Small intestine (tissue), 7 donors: ENCODE measurements at regions not wholly inside any gene's neighbourhood (a gene's known extent, or its start where the extent isn't known, plus 50 kb on each side); places are given as distances from the start of the nearest gene placed in this dataset.

Experiments
- DNase-seq, 2 donors: peaks; one replicate each; pipeline versions ENCODE4 v3.0.0 to v3.0.0-alpha.2; 2013
- FAIRE-seq: peaks from 2 replicates; lab custom pipeline; 2012; peaks lifted over from hg19 to GRCh38; lab: Jason Lieb, UNC
- H3K27ac ChIP-seq, 3 donors: one replicate each; pipeline ENCODE4 v1.5.1; 2013; ENCODE audit warnings: low read length in 2 of 3, mild to moderate bottlenecking in 2 of 3, control low read depth in 1 of 3, inconsistent platforms in 1 of 3, low read depth in 1 of 3, moderate library complexity in 1 of 3
- H3K27me3 ChIP-seq, 3 donors: one replicate each; pipeline ENCODE4 v1.6.1; 2013; ENCODE audit warnings: low read length in 3 of 3, inconsistent platforms in 1 of 3; ENCODE audit not compliant: control insufficient read depth in 3 of 3, insufficient read depth in 3 of 3
- H3K36me3 ChIP-seq, 3 donors: one replicate each; pipeline ENCODE4 v1.6.1; 2013; ENCODE audit warnings: low read length in 3 of 3, inconsistent platforms in 1 of 3, low read depth in 1 of 3, mild to moderate bottlenecking in 1 of 3, moderate library complexity in 1 of 3; ENCODE audit not compliant: control insufficient read depth in 3 of 3, insufficient read depth in 2 of 3
- H3K4me1 ChIP-seq, 3 donors: one replicate each; pipeline ENCODE4 v1.6.1; 2013; ENCODE audit warnings: low read length in 2 of 3, inconsistent platforms in 1 of 3, low read depth in 1 of 3, mild to moderate bottlenecking in 1 of 3, moderate library complexity in 1 of 3; ENCODE audit not compliant: control insufficient read depth in 3 of 3, insufficient read depth in 2 of 3
- H3K4me3 ChIP-seq, 3 donors: one replicate each; pipeline ENCODE4 v1.5.1; 2013; ENCODE audit warnings: low read length in 3 of 3, control low read depth in 1 of 3, inconsistent platforms in 1 of 3, low read depth in 1 of 3, mild to moderate bottlenecking in 1 of 3, moderate library complexity in 1 of 3
- H3K9me3 ChIP-seq, 2 donors: one replicate each; pipeline ENCODE4 v1.6.1; 2013; ENCODE audit warnings: low read depth in 1 of 2, low read length in 1 of 2; ENCODE audit not compliant: control insufficient read depth in 2 of 2, insufficient read depth in 1 of 2
- WGBS, 3 donors: extraction: QIAGEN DNeasy Blood & Tissue Kit; methylation state at CpG; one replicate each; pipeline ENCODE4 v1.1.7; 2013; 5-methylcytosine and 5-hydroxymethylcytosine counted together
- donor health status: healthy with polysubstance abuse.
- donor health status: control.
- donor health status: control.
- donor health status: Bipolar disorder and iron deficiency.
- donor health status: healthy.

DNA sequence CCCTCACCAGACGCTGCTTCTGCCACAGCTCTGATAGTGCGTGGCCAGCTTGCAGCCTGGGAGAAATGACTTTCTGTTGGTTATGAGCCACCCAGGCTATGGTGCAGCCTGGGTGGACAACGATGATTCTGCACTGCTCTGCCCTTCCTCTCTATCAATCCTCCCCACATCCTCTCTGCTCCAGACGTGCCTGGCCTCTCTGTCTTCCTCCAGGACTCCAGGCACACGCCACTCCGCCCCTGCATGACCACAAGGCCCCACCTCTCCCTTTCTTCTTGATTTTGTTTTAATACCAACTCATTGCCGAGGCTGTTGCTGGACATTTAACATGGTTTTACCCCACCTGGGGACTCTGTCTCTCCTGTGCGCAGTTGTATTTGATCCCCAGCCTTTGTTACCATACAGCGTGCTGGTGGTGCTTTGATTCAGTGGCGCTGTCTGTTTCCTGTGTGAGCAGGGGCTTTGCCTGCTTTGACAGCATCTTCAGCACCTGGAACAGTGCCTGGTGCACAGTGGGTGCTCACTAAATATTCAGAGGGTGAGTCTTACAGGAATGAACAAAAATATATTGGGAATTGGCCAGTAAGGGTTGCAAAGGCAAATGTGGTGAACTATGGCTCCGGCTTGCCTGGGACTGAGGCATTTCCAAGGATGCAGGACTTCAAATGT lies 280.9 kb downstream of the CDH26 start:
- FAIRE-seq (no peak), DNase-seq (no peak)
- Histone ChIP-seq H3K4me1 (no peaks in the 10 kb centered on the region), H3K9me3 (no peaks in the 10 kb centered on the region), H3K36me3 (no peaks in the 10 kb centered on the region), H3K4me3 (no peak overlapping the region), H3K27me3 (peaks cover 0 to 2% (median 0%) of the 10 kb centered on the region in 3 donors), H3K27ac (no peak overlapping the region)
- 69 to 77% (median 73%) methylated on average over 10 to 11 of the region's 11 CpGs for WGBS, 3 donors

DNA sequence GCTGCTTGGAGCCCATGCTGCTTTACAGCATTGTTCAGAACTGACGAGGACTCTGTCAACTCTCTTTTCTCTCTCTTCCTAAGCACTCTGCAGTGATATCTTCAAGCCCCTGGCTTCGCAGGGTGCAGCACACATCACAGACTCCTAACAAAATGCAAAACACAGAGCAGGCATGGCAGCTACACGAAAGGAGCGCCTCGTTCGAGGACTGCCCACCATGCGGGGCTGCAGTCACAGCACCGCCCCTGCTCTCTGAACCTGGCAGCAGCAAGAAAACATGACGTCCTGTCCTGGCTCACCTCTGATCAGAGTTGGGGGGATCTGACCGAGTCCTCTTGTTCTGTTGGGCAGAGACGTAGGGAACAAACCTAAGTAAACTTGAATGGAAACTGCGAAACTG lies 281.7 kb downstream of the CDH26 start:
- DNase-seq (no peak), FAIRE-seq (no peak)
- H3K4me1 ChIP-seq = no peaks in the 10 kb centered on the region
- H3K36me3 ChIP-seq = no peaks in the 10 kb centered on the region
- no peaks in the 10 kb centered on the region for H3K9me3 ChIP-seq
- no peak overlapping the region for H3K4me3 ChIP-seq
- 67 to 78% (median 68%) methylated on average over 12 of the region's 12 CpGs for WGBS, 3 donors
- no peak overlapping the region for H3K27ac ChIP-seq
- H3K27me3 ChIP-seq = peaks cover 0 to 2% (median 0%) of the 10 kb centered on the region in 3 donors

DNA sequence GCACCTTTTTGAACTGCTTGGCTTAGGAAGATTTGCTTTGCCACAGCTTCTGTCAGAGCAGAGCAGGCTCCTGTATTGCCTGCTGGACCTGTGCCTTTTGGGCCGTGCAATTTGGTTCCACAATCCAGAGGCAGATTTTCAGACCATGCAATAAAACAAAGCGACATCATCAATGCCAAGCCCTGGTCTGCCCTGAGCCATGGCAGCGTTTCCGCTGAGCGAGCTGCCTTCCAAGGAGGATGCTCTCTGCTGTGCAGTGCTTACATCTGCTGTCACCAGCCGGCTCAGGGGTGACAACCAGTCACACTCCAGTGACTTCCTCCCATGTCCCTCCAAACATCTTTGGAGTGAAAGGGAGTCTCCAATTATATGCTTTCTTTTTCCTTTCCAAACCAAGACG lies 282.2 kb downstream of the CDH26 start:
- DNase-seq (no peak), FAIRE-seq (no peak)
- H3K27ac ChIP-seq = no peak overlapping the region
- WGBS, 3 donors = 66 to 83% (median 83%) methylated on average over 7 of the region's 7 CpGs
- H3K27me3 ChIP-seq = peaks cover 0 to 2% (median 0%) of the 10 kb centered on the region in 3 donors
- no peaks in the 10 kb centered on the region for H3K4me1 ChIP-seq
- no peaks in the 10 kb centered on the region for H3K9me3 ChIP-seq
- no peaks in the 10 kb centered on the region for H3K36me3 ChIP-seq
- no peak overlapping the region for H3K4me3 ChIP-seq

DNA sequence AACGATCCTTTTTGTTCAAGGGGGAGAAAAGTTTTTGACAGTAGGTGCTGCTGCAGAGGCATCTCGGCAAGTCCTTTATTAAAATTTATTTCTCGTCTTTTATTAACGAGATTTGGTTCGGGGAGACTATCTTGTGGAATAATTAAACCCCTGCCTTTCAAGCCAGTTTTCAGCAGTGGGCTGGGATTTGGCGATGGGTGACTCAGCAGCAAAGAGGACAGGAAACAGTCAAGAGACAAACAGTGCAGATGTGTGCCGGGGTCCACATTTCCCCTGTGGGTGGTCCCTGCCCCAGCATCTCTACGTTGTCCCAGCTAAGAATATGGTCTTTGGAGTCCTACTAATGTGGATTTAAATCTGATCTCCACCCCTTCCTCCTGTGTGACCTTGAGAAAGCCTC lies 282.8 kb downstream of the CDH26 start:
- Histone ChIP-seq H3K9me3 (no peaks in the 10 kb centered on the region), H3K4me1 (no peaks in the 10 kb centered on the region), H3K36me3 (no peaks in the 10 kb centered on the region), H3K4me3 (no peak overlapping the region), H3K27ac (no peak overlapping the region), H3K27me3 (peaks cover 0 to 2% (median 0%) of the 10 kb centered on the region in 3 donors)
- FAIRE-seq = no peak
- WGBS, 3 donors = 58 to 78% (median 74%) methylated on average over 8 of the region's 8 CpGs
- no peak for DNase-seq

DNA sequence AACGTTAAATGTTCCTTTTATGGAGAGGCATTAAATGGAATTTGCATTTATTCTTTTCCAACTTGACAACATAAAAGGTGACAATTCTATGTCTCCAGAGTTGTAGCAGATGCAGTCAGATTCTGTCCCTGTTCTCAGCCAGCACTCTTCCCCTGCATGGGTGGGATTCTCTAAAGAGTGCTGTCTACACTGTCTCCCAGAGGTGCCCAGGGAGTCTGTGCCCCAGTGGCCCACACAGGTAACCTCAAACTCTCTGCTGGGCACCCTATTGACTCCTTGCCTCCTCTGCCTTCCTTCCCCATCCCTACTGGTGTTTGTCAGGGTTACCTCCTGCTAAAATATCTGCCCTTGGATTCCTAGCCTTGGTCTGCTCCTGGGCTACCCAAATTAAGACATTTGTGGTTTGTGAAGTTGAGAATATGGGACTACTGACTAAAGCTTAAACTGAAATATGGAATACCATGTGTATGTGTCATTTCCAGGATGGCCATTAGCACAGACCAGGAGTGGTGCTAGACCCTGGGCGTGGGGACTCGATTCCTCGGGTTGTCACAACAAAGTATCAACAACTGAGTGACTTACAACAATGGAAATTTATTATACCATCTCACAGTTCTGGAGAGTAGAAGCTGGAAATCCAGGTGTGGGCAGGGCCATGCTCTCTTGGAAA lies 284.7 kb downstream of the CDH26 start:
- H3K27ac ChIP-seq = no peak overlapping the region
- no peak overlapping the region for H3K4me3 ChIP-seq
- DNase-seq (no peak), FAIRE-seq (no peak)
- H3K4me1 ChIP-seq = no peaks in the 10 kb centered on the region
- no peaks in the 10 kb centered on the region for H3K36me3 ChIP-seq
- WGBS, 3 donors = 76 to 91% (median 85%) methylated on average over 4 of the region's 4 CpGs
- H3K9me3 ChIP-seq = no peaks in the 10 kb centered on the region
- H3K27me3 ChIP-seq = peaks cover 0 to 2% (median 0%) of the 10 kb centered on the region in 3 donors

DNA sequence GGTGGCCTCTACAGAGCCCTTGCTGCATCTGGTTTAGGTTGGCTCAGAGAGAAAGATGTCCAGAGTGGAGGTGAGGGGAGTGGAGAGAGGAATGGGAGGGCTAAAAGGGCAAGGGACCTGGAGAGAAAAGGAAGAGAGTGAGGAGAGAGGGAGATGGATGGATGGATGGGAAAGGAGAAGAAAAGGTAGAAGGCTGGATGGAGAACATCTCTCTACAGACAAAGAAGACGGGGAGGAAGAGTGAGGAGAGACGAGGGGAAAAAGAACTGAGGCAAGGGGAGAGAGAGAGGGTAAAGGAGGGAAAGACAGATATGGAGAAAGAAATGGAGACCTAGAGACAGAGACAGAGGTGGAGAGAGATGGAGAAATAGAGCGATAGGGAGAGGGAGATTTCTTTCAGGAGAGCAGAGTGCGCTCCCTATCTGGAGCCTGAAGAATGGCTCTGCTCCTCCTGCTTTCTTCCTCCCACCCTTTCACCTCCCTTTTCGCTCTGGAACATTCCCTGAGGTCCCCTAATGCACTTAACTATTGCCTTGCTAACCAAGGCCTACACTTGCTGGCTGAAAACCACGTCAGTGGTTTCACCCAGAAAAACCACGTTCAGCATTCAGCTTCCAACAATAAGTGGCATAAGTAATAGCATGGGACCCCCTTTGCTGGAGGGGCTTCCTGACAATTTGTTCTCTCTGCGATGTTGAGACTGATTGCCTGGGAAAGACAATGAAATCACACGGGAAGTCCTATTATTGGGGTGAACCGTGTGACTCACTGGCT lies 286.3 kb downstream of the CDH26 start:
- Histone ChIP-seq H3K36me3 (no peaks in the 10 kb centered on the region), H3K27me3 (no peaks in the 10 kb centered on the region), H3K9me3 (no peaks in the 10 kb centered on the region), H3K4me1 (no peaks in the 10 kb centered on the region), H3K4me3 (no peak overlapping the region), H3K27ac (no peak overlapping the region)
- DNase-seq (no peak), FAIRE-seq (no peak)
- 72 to 78% (median 77%) methylated on average over 10 of the region's 10 CpGs for WGBS, 3 donors

DNA sequence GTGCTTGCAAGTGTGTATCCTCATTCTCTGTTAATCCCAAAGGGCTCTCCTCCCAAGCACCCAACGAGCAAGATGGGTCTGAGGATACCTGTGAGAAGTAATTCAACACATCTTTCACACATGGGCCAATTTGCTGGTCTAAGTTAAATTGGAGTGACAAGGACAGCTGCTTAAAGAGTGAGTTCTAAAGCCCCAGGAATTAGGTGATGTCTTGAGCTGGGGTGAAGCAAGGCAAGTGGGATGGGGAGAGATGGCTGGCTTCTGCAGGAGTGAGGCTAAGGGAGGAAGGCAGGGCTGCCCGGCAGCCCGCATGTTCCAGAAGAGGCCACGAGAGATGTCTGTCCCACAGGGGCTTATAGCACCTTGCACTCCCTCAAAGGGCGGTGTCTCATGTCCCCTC lies 288.5 kb downstream of the CDH26 start:
- Histone ChIP-seq H3K27ac (no peak overlapping the region), H3K4me3 (no peak overlapping the region), H3K27me3 (no peaks in the 10 kb centered on the region), H3K9me3 (no peaks in the 10 kb centered on the region), H3K4me1 (no peaks in the 10 kb centered on the region), H3K36me3 (no peaks in the 10 kb centered on the region)
- no peak for FAIRE-seq
- 83 to 87% (median 87%) methylated on average over 5 of the region's 5 CpGs for WGBS, 3 donors
- DNase-seq = no peak

DNA sequence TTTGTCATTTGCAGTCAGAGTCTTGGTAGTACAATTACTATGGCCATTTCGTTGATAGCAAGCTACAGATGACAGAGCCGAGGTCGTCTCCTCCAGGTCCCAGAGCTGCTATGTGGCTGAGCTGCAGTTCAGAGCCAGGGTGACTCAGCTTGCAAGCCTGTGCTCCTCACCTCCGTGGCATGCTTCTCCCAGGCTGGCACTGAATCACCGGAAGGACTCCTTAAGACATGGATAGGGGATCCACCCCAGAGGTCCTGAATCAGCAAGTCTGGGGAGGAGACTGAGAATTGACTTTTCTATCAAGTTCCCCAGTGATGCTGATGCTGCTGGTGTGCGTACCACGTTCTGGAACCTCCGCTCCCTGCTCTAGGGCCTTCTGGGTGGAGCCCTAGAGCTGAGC lies 291.2 kb downstream of the CDH26 start:
- H3K27ac ChIP-seq = no peak overlapping the region
- H3K4me1 ChIP-seq = no peaks in the 10 kb centered on the region
- no peaks in the 10 kb centered on the region for H3K9me3 ChIP-seq
- FAIRE-seq = no peak
- H3K4me3 ChIP-seq = no peak overlapping the region
- DNase-seq = no peak
- H3K36me3 ChIP-seq = no peaks in the 10 kb centered on the region
- H3K27me3 ChIP-seq = no peaks in the 10 kb centered on the region
- WGBS, 3 donors = 75 to 81% (median 81%) methylated on average over 8 of the region's 8 CpGs
